HG02798 (cell line): ENCODE measurements at regions not wholly inside any gene's neighbourhood (a gene's known extent, or its start where the extent isn't known, plus 50 kb on each side); places are given as distances from the start of the nearest gene placed in this dataset.
"Not testable (repeated sequence)": the region's sequence is repeated elsewhere in the genome, so short reads cannot be mapped to it uniquely, and the experiment has no call there.

Source experiments
- ATAC-seq: cut with Tn5 transposase; IDR thresholded peaks from one replicate; pipeline ENCODE4 v1.9.1; 2021; ENCODE audit warnings: mild to moderate bottlenecking; ENCODE audit not compliant: unreplicated experiment, poor library complexity

DNA sequence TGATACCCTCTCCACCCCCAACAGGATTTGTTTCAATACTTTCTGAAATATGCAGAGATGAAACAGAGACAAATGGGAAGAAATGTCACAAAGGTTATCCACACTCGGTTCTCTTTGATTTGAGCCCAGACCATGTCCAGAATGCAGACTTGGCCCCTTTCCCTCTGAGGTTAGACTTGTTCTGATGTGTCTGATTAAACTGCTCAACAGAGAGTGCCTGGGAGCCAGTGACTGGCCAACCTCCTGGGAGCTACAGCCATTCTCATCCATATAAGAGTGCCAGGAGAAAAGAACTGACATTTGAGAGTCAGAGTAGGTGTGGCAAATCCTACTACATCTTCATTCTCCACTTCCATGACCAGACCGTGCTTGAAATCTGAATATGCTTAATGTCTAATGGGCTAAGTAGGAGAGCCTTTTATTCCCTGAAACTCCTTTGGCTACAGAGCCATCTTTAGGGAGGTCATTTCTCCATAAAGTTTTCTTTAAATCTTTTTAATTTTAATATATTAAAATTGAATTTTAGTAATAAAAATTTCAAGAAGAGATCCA lies 201.4 kb downstream of the BLID start:
- no peak for ATAC-seq

DNA sequence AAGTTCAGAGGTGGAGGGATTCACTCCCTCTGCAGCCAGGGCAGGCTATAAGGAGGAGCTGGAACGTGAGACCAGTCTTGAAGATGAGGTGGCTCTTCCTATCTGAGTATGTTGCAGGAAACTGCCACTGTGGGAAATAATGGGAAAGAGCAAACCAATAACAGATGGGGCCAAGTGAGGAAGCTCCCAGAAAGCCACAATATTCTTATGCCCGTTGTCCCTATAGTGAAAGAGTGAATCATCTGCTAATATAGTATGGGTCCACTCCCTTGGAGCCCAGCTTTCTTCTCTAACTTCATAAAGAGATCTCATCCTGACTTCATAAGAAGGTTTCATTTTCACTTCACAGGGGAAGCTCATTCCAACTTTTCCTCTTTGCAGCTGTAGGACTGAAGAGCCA lies 206.4 kb downstream of the BLID start:
- ATAC-seq = no peak

DNA sequence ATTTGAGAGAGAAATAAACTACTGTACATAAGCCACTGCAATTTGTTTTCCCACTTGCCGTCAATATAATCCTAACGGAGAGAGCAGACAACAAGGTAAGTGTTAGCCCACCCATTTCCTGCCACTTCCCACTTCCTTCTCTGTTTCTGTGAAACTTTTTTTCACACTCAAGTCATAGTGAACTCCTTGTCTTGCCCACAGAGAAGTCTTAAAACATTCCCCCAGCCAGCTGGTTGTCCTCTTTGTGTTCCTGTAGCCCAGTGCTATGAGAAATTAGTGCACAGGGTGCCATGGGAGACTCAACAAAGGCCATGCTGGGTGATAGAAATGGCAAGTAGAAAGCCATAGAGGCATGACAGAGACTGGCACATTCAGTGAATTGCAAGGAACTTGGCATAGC lies 208.6 kb downstream of the BLID start:
- no peak for ATAC-seq

DNA sequence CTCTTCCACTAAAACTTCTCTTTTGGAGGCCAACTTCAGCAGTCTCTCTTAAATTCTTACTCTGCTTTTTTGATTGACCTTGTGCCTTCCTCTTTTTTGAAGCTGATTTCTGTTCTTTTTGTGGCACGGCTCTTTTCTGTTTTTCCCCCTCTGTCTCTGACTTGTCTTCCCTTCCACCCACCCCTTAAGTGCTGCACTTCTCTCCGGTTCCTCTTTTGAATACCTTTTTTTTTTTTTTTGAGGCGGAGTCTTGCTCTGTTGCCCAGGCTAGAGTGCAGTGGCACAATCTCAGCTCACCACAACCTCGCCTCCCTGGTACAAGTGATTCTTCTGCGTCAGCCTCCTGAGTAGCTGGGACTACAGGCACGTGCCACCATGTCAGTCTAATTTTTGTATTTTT lies 211.9 kb downstream of the BLID start:
- no peak for ATAC-seq

DNA sequence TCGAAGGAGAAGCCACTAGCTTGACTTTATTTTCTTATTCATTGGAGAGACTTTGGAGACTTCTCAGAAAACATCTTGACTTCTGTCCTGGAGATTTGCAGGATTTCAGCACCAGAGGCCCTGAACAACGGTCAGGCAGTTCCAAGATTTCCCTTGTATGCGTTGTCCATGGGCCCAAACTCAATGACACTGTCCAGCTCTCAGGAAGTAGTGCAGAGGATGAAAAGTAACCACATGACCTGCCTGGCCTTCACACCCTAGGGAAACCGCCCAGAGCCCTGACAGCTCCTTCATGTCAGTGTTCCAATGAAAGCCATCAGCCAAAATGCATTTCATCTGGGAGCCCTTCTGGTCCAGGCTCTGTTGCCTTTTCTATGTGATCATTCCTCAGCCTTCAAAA lies 214.1 kb downstream of the BLID start:
- ATAC-seq = no peak

DNA sequence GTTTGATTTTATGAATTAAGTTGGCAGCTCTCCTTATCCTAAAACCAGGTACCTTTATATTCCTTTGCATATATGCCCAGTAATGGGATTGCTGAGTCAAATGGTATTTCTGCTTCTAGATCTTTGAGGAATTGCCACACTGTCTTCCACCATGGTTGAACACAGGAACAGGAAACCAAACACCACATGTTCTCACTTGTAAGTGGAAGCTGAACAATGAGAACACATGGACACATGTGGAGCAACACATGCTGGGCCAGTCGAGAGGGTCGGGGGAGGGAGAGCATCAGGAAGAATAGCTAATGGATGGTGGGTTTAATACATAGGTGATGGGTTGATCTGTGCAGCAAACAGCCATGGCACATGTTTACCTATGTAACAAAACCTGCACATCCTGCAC lies 214.6 kb downstream of the BLID start:
- not testable (repeated sequence) for ATAC-seq

DNA sequence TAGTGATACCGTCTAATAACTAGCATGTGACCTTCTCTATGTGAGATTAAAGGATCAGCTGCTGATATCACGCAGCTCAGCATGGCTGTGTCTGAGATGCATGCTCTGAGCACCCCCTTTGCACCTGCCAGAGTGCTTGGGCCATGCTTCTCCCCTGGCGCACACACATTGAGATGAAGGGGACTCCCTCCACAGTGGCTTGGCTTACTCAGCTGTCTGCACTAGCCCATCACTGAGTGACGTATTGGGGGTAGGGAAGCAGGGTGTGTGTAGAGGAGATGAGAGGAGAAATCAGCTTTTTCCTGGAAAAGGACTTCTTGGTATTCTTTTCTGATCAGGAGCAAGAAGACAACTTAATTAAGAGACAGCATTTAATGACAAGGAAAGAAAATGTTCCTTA lies 216.5 kb downstream of the BLID start:
- no peak for ATAC-seq

DNA sequence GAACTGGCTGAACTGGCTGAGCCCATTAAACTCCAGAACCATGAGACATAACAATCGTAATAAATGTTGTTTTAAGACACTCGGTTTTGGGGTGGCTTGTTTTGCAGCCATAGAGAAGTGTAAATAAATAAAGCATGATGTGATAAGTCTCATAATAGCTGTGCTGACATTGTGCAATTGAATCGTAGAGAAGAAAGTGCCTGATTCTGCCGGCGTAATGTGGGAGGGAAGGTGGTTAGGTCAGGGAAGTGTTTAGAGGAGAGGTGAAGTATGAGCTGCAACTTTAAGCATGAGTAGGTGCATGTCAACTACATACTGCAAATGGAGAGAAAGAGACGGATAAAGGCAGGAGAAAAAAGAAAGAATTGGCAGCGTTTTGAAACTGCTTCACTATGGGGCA lies 217.1 kb downstream of the BLID start:
- ATAC-seq = no peak

DNA sequence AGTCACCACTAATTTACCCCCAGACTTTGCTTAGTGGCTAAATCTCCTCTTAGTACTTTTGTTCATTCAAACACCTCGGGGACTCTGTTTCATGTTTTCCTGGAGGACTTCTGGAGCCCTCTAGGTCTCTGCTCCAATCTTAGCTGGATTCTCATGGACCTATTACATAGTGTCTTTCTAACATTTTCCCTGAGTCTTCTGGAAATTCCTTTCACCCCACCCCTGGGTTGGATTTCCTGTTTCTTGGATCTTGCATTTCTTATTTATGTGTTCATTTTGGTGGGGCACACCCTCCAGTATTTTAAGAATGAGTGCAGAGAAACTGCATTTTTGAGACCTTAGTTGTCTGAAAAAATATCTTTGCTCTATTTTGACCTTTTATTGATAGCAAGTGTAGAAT lies 220.1 kb downstream of the BLID start:
- ATAC-seq = no peak

DNA sequence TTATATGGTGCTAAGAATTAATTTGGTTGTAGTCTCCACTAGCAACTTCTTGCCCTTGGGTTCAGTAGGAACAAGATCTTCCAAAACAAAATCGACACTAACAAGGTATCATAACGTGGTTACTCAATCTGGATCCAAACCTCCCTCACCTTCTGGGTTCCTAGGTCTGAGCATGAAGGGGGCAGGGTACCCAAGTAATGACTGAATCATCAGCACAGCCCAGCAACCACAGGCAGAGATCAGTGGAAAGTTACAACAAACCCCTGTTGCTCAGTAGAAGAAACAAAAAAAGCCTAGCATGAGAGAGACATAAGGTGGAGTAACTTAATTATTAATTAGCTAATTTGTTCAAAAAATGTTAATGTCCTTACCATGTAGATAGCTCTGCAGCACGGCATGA lies 221.4 kb downstream of the BLID start:
- no peak for ATAC-seq

DNA sequence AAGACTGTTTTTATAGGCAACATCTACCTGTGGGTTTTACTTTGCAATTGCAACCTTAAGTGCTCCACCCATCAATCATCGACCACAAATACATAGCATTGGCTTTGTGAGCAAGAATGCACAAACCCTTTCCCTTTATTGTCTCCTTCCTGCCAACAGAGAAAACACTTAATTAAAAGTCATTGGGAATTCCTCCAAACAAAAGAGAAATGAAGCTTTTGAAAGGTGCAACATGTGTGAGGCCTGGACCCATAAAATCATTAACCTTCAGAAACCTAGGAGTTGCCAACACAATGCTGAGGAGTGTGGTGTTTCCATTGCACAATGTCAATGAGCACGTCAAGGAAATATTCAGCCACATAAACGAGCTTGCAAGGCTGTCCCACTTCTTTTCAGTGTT lies 223.2 kb downstream of the BLID start:
- no peak for ATAC-seq

DNA sequence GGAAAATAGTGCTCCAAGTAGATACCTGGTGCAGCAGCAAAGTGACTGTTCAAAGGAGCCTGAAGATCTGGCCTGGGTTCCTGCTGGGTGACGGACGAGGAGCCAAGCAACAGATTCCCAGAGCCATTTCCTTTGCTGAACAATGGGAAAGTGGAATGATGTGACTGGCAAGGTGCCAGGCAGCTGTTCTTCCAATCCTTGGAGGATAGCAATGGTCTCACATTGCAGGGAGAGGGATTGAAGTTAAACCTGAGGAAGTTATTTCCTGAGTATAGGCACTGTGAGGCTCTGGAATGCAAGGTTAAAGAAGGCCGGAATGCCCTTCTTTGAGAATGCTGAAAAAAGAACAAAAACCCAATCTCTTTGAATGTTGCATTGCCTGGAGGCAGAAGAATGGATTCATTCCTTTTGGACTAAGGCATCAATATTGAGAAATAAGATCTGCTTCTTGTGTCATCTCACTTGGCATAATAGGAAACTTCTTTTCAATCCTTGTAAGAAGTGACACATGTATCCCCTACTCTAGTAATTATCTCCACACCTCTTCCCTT lies 223.8 kb downstream of the BLID start:
- ATAC-seq = no peak

DNA sequence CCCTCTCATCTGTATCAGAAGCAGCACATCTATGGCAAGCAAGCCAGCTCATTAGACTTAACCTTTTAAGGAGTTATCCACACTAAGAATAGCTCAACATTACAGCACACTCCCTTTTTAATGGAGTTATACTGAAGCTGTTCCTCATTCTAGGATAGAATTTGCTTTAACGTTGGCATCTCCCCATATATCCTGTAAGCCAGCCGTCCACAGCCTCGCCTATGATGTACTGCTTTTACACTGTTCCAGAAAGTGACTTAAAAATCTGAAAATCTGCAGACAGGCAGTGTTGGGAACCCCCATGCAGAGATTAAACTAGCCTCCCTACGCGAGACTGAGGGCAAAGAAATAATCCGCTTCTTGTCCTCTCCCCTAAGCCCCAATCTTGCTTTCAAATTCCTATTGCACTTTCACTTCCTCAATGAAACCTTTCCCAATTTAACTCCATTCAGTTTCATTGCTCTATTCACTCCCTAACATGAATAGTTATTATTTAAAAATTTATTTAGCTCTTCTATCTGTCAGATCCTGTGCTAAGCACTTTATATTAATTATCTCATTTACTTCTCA lies 225.0 kb downstream of the BLID start:
- no peak for ATAC-seq

DNA sequence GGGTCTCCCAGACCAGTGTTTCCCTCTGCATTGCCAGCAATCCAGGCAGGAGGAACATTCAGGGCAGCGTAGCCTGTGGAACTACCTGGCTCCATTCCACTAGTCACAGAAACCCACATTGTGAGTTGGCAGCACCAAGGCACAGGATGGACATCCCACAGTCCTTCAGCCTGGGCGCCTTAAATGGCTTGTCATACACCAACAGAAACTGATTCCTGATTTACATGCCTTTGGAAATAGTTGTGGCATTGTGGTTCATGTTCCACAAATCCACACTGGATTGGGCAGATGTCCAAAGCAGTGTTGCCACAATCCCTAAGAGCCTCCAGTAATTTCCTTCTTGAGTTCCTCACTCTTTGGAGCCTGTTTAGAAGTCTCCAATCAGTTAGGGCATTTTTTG lies 225.6 kb downstream of the BLID start:
- no peak for ATAC-seq

DNA sequence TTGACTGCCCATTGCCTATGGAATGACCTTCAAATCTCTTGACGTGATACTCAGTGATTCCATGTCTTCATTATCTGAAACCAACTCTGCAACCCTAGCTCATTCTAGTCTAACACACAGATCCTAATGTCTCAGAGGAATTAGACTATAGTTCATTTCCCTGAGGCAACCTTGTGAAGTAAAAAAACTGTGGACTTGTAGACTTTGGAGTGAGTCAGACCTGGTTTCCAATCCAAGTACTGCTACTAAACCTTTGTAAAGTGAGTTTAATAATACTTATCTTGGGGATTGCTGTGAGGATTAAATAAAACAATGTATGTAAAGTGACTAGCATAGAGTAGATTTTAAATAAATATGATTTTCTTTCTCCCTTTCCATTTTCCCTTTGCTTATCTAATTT lies 226.1 kb downstream of the BLID start:
- no peak for ATAC-seq

DNA sequence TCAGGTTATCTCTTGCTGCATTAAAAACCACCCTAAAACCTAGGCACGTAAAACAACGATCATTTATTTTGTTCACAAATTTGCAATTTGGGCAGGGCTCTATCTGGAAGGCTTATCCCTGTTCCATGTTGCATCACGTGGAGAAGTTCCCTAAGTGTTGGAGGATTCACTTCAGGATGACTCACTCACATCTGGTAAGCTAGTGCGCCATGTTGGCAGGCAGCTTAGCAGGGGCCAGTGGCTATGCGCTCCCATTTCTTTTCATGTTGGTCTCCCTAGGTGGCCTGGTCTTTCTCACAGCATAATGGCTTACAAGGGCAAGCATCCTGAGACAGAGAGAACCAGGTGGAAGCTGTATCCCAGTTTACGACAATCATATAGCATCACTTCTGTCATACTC lies 226.8 kb downstream of the BLID start:
- no peak for ATAC-seq

DNA sequence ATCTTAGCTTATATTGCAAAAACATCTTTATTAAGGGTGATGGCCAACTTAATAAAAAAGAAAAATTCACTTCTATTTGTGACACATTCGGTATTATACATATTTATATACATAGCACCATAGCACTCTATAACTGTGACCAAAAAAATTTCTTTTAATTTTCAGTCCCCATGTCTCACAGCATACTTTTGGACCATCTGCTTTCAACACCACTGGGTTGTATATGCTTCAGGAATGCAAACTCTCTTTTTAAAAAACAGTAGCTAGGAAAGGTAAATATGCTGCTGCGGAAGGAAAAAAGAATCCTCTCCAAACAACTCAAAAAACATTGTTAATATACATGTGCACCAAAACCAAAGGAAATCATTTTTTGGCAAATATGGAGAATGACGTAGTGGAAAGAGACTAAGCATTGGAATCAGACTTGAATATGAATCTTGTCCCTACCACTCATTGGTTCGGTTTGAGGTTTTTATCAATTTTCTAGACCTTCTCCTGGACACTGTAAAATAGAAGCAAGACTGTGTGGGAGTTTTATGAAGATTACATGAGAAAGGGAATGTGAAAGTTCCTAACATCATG lies 227.9 kb downstream of the BLID start:
- ATAC-seq = no peak

DNA sequence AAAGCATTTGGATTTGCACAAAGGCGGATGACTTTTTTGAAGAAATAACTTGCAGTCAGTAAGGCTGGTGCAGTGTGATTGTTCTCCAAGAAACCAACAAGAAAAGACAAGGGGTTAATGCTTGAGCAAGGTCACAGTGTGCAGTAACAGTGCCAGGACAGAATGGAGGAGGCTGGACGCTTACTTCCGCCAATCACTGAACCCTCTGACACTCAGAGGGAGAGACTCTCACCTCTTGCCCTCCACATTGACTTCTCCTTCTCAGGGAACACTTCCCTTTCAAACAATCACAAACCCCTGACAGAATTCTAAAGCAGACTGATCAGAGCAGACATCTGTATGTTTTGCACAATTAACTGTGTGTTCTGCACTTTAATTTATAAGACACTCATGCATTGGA lies 228.4 kb downstream of the BLID start:
- no peak for ATAC-seq

DNA sequence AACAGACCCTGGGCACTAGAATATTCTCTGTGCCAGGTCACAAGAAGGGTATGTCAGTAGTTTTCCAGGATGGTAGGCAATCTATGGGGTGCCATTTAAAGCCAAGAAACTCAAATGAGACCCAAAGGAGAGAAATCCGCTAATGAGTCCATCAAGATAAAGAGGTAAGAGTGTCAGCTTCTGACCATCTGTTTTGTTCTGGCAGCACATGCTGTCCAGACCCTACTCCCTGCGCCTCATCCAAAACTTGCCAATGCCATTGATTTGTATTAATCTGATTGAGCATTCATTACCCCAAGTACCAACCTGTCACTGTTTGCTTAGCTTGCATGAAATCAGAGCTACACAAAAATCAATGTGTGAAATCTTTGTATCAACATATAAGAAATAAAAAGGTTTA lies 229.0 kb downstream of the BLID start:
- ATAC-seq = no peak

DNA sequence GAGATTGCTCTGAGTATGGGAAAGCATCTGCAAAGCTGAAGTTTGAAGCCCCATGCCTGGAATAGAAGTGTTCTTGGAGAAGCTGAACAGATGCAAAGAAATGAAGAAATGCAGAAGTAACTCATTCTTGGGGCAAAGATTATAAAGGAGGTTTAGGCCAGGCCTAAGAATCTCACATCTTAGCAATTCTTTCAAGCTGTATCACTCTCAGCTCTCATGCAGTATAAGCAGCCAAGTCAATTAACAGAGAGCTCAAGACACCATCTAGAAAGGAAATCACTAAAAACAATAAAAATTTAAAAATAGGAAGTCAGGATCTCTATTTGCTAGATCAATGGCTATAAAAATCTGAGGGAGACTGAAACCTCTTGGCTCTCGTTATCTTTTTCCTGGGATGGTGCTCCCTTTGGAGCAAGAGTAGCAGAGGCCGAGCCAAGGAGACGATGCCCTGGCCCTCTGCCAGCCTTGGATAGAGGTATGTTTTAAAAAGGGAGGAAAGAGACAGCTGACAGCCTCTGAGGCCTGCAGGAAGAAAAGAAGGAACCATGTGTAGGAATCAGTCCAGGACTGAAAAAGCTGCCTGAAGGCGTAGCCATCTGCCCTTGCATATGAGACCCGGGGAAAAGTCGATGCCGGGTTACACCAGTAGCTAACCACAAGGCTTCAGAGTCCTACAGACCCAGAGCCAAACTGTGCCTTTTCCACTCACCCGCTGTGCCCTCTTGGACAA lies 229.8 kb downstream of the BLID start:
- ATAC-seq = no peak

DNA sequence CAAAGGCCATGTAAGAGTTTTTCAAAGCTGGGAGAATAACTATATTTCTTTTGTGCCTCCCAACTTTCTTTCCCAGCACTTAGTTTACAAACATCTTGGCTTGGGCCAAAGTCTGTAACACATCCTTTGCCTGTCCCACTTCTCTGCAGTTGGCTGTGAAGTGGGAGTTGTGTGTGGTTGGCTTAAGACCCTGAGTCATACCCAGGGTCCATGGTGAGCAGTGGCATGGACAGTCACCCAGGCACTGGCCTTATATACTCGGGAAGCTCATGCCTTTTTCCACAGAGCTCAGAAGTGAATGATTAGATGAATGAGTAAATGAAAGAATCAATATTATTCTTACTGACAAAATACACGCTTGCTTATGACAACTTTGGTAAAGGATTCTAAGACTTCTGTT lies 231.4 kb downstream of the BLID start:
- ATAC-seq = no peak

DNA sequence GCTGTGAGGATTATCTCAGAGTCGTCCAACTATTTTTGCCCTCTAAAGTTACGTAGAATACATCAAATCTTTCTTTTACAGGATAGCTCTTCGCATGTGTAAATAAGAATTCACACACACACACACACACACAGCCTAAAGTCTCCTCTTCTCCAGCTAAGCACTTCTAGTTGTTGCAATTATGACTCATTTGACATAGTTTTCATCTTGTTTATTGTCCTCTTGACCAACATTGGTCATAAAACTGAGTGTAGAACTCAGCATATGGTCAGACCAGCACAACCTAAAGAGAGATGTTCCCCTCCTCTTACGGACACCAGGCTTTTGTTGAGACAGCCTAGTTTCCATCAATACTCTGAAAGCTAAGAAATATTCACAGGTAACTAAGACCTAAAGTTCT lies 234.2 kb downstream of the BLID start:
- no peak for ATAC-seq
